HEK293T (cell line): ENCODE measurements at regions not wholly inside any gene's neighbourhood (a gene's known extent, or its start where the extent isn't known, plus 50 kb on each side); places are given as distances from the start of the nearest gene placed in this dataset.

Experiments used
- CTCF ChIA-PET: fragments of 350-600 bp; formaldehyde crosslinking; extraction: SDS; loops from one replicate; lab custom pipeline; 2021; ENCODE audit warnings: antibody characterized with exemption, inconsistent platforms; lab: Yijun Ruan, JAX
- POLR2A ChIA-PET: fragments of 350-600 bp; formaldehyde crosslinking; extraction: SDS; loops from one replicate; lab custom pipeline; 2020; ENCODE audit warnings: antibody characterized with exemption, inconsistent platforms; lab: Yijun Ruan, JAX
- DNase-seq: peaks from one replicate; pipeline ENCODE4 v3.0.0; 2012; ENCODE audit warnings: mixed read lengths; ENCODE audit errors: extremely low spot score
- ARNT ChIP-seq: fragments of 450-650 bp; IDR thresholded peaks from 2 replicates; pipeline ENCODE4 v1.6.1; 2017; ENCODE audit warnings: mild to moderate bottlenecking
- BHLHE40 ChIP-seq: fragments of 450-650 bp; IDR thresholded peaks from 2 replicates; pipeline ENCODE4 v1.6.1; 2016; ENCODE audit warnings: mild to moderate bottlenecking, moderate library complexity, borderline replicate concordance
- CTBP1 ChIP-seq: fragments of 450-650 bp; IDR thresholded peaks from 2 replicates; pipeline ENCODE4 v1.6.1; 2016; ENCODE audit warnings: borderline replicate concordance
- ELF4 ChIP-seq: fragments of 450-650 bp; IDR thresholded peaks from 2 replicates; pipeline ENCODE4 v1.6.1; 2017; ENCODE audit warnings: antibody characterized with exemption
- FOXA1 ChIP-seq: fragments of 450-650 bp; IDR thresholded peaks from 2 replicates; pipeline ENCODE4 v1.6.1; 2016; ENCODE audit warnings: mild to moderate bottlenecking
- FOXK2 ChIP-seq: fragments of 450-650 bp; IDR thresholded peaks from 2 replicates; pipeline ENCODE4 v1.6.1; 2016; ENCODE audit warnings: mild to moderate bottlenecking
- FOXM1 ChIP-seq: fragments of 450-650 bp; IDR thresholded peaks from 2 replicates; pipeline ENCODE4 v1.6.1; 2017; ENCODE audit warnings: mild to moderate bottlenecking, borderline replicate concordance
- HDGF ChIP-seq: fragments of 450-650 bp; IDR thresholded peaks from 2 replicates; pipeline ENCODE4 v1.6.1; 2017; ENCODE audit warnings: antibody characterized with exemption, borderline replicate concordance
- L3MBTL2 ChIP-seq: fragments of 450-650 bp; conservative IDR thresholded peaks from 2 replicates; pipeline ENCODE4 v1.6.1; 2016; ENCODE audit warnings: mild to moderate bottlenecking
- LEF1 ChIP-seq: fragments of 450-650 bp; IDR thresholded peaks from 2 replicates; pipeline ENCODE4 v1.6.1; 2017; ENCODE audit warnings: mild to moderate bottlenecking, borderline replicate concordance
- NFRKB ChIP-seq: fragments of 450-650 bp; IDR thresholded peaks from 2 replicates; pipeline ENCODE4 v1.6.1; 2016; ENCODE audit warnings: mild to moderate bottlenecking, moderate library complexity
- SP1 ChIP-seq: fragments of 450-650 bp; IDR thresholded peaks from 2 replicates; pipeline ENCODE4 v1.6.1; 2017
- SUZ12 ChIP-seq: fragments of 450-650 bp; IDR thresholded peaks from 2 replicates; pipeline ENCODE4 v1.6.1; 2016; ENCODE audit warnings: mild to moderate bottlenecking
- TARDBP ChIP-seq: fragments of 450-650 bp; IDR thresholded peaks from 2 replicates; pipeline ENCODE4 v1.6.1; 2016
- ZNF384 ChIP-seq: fragments of 450-650 bp; IDR thresholded peaks from 2 replicates; pipeline ENCODE4 v1.6.1; 2016
- TF ChIP-seq, protein P1 (sequence below): fragments of 450-650 bp; IDR thresholded peaks from 2 replicates; pipeline ENCODE4 v1.6.1; 2016

GRCh38 chr5:167312225-167312624 lies 979.2 kb upstream of the WWC1 start:
- DNase-seq, result no peak
- POLR2A ChIA-PET, result no interaction called here
- no peak for TF ChIP-seq LEF1
- CTCF ChIA-PET, result no interaction called here

GRCh38 chr5:167315762-167316161 lies 975.7 kb upstream of the WWC1 start:
- TF ChIP-seq SUZ12, result no peak
- no peak for TF ChIP-seq FOXA1
- TF ChIP-seq LEF1, result no peak
- TF ChIP-seq ZNF384, result no peak
- CTCF ChIA-PET, result no interaction called here

GRCh38 chr5:167317884-167318283 lies 973.6 kb upstream of the WWC1 start:
- no peak for DNase-seq
- no peak for TF ChIP-seq TARDBP
- no peak for TF ChIP-seq ELF4
- POLR2A ChIA-PET, result no interaction called here
- CTCF ChIA-PET, result no interaction called here

More at GRCh38 chr5:167315762-167316161, 975.7 kb upstream of the WWC1 start:
- POLR2A ChIA-PET, result no interaction called here
- DNase-seq, result no peak

- CTCF ChIA-PET, result no interaction called here
Observed at GRCh38 chr5:167319243-167319642, 972.2 kb upstream of the WWC1 start.

DNA sequence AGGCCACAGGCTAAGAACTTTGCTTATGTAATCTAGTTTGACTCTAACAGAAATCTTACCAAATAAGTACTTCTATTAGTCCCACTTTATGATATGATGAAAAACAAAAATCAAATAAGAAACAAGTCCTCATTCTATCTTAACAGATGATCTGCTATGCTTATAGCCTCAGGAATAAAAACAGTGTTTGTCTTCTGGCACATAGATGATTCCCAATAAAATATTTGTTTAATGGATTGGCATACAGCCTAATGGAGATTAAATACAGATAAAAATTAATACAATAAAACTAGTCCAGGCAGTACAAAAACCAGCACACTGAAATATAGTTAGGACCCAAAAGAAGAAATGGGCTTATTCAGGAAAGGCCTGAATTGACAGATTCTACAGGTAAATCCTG lies 971.4 kb upstream of the WWC1 start:
- POLR2A ChIA-PET, result no interaction called here
- no peak for TF ChIP-seq HDGF
- TF ChIP-seq L3MBTL2, result no peak
- no peak for TF ChIP-seq SP1
- no peak for TF ChIP-seq SUZ12
- no peak for TF ChIP-seq CTBP1

More at GRCh38 chr5:167319243-167319642, 972.2 kb upstream of the WWC1 start:
- TF ChIP-seq FOXA1 (no peak), FOXK2 (no peak), TARDBP (no peak), SUZ12 (no peak), CTBP1 (no peak), BHLHE40 (no peak), L3MBTL2 (no peak), ARNT (no peak), FOXM1 (no peak), ZNF384 (no peak), SP1 (no peak)
- TF ChIP-seq, protein P1, sequence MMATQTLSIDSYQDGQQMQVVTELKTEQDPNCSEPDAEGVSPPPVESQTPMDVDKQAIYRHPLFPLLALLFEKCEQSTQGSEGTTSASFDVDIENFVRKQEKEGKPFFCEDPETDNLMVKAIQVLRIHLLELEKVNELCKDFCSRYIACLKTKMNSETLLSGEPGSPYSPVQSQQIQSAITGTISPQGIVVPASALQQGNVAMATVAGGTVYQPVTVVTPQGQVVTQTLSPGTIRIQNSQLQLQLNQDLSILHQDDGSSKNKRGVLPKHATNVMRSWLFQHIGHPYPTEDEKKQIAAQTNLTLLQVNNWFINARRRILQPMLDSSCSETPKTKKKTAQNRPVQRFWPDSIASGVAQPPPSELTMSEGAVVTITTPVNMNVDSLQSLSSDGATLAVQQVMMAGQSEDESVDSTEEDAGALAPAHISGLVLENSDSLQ, result no peak
- no peak for DNase-seq
- POLR2A ChIA-PET, result no interaction called here

GRCh38 chr5:167332309-167332708 lies 959.1 kb upstream of the WWC1 start:
- ChIA-PET POLR2A (no interaction called here), CTCF (no interaction called here)
- TF ChIP-seq FOXK2 (no peak), NFRKB (no peak), CTBP1 (no peak), SUZ12 (no peak), TARDBP (no peak), ZNF384 (no peak), ELF4 (no peak), BHLHE40 (no peak), L3MBTL2 (no peak), ARNT (no peak)
- TF ChIP-seq, protein P1, result no peak
- DNase-seq, result no peak

More for the DNA sequence above, 971.4 kb upstream of the WWC1 start:
- CTCF ChIA-PET, result no interaction called here
- no peak for DNase-seq

DNA sequence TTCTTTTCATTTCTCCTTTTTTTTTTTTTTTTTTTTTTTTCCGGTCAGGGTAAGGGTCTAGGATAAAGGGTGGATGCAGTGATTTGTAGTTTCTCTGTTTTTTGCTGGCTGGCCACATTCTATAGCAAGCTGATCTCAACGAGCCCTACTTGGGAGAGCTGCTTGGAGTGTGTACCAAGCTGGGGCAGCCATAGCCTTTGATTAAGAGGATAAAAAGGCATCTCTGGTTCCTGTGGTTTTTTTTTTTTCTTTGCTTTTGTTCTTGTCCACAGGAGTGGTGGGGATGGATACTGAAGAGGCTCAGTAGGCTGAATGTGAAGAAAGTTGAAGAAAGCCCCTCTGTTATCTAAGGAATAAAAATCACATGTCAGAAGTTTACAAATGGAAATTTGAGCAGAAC lies 955.3 kb upstream of the WWC1 start:
- POLR2A ChIA-PET, result no interaction called here
- no peak for DNase-seq
- TF ChIP-seq NFRKB, result no peak
- no peak for TF ChIP-seq L3MBTL2
- no peak for TF ChIP-seq ZNF384
- TF ChIP-seq ELF4, result no peak
- no peak for TF ChIP-seq FOXM1
- no peak for TF ChIP-seq FOXK2
- TF ChIP-seq HDGF, result no peak
- no peak for TF ChIP-seq LEF1
- no peak for TF ChIP-seq ARNT
- no peak for TF ChIP-seq TARDBP
- no peak for TF ChIP-seq BHLHE40
- TF ChIP-seq SUZ12, result no peak
- TF ChIP-seq FOXA1, result no peak
- CTCF ChIA-PET, result no interaction called here

DNA sequence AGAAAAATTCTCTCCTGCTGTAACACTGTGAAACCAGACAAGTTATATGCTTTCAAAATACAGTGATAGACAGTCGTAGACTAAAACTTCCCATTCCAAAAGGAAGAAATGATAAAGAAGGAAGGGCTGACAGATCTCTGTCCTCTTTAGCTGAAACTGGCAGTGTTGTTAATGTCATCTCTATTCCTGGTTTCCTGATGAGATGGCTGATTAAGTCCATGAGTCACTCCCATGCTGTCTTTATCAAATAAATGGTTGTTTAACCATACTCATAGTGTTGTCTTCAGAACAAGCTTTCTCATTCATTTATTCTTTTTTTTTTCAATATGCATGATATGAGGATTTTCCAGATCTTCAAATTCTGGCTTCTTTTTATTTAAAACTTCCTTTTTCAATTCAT lies 952.2 kb upstream of the WWC1 start:
- CTCF ChIA-PET, result no interaction called here
- no peak for DNase-seq
- TF ChIP-seq FOXM1 (no peak), LEF1 (no peak)
- POLR2A ChIA-PET, result no interaction called here
